Neural cell (in vitro differentiated cells): ENCODE measurements at regions not wholly inside any gene's neighbourhood (a gene's known extent, or its start where the extent isn't known, plus 50 kb on each side); places are given as distances from the start of the nearest gene placed in this dataset.

Experiments
- EP300 ChIP-seq: fragments of 450-650 bp; conservative IDR thresholded peaks from 2 replicates; pipeline ENCODE4 v1.6.1; 2014; ENCODE audit warnings: antibody characterized with exemption, mild to moderate bottlenecking, moderate library complexity; ENCODE audit not compliant: poor library complexity, severe bottlenecking
- EZH2 ChIP-seq: fragments of 200-600, 300-800 bp; shearing (Covaris generic), sonication (generic); IDR thresholded peaks from 2 replicates; pipeline ENCODE4 v1.6.1; 2014; ENCODE audit warnings: antibody characterized with exemption, low read length, borderline replicate concordance, mild to moderate bottlenecking; ENCODE audit not compliant: insufficient read depth, poor library complexity, severe bottlenecking
- POLR2AphosphoS5 ChIP-seq: IDR thresholded peaks from 2 replicates; pipeline ENCODE4 v1.6.1; 2012
- RAD21 ChIP-seq: fragments of 450-650 bp; conservative IDR thresholded peaks from 2 replicates; pipeline ENCODE4 v1.6.1; 2014; ENCODE audit warnings: antibody characterized with exemption, mild to moderate bottlenecking, moderate library complexity
- SMC3 ChIP-seq: fragments of 450-650 bp; conservative IDR thresholded peaks from 2 replicates; pipeline ENCODE4 v1.6.1; 2014; ENCODE audit warnings: antibody characterized with exemption, mild to moderate bottlenecking, moderate library complexity; ENCODE audit not compliant: poor library complexity
- TAF1 ChIP-seq: IDR thresholded peaks from 2 replicates; pipeline ENCODE4 v1.6.1; 2012; ENCODE audit warnings: low read depth
- TF ChIP-seq, protein P1 (sequence below): fragments of 450-650 bp; IDR thresholded peaks from 2 replicates; pipeline ENCODE4 v1.5.1; 2014; ENCODE audit warnings: antibody characterized with exemption, mild to moderate bottlenecking, moderate library complexity; ENCODE audit not compliant: poor library complexity, severe bottlenecking
- TF ChIP-seq, protein P2 (sequence below): IDR thresholded peaks from 2 replicates; pipeline ENCODE4 v1.6.1; 2012; ENCODE audit warnings: borderline replicate concordance

DNA sequence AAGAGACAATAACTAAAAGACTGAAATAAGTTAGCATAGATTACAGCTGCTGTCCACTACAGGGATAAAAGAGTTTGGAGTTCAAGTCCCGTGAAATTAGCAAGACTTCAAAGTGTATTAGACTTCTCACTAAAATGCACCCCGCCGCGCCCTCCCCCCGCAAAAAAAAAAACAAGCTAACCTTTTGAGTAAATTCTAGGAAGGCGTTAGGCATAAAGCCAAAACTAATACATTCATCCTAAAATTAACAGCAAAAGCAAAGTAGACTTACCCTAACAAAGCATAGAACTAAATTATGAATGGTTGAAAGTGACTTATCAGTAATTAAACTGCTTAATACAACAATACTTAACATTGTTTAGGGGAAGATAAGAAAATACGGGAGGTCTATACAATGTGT, 581.0 kb upstream of the CHORDC1 start:
- TF ChIP-seq, protein P1, sequence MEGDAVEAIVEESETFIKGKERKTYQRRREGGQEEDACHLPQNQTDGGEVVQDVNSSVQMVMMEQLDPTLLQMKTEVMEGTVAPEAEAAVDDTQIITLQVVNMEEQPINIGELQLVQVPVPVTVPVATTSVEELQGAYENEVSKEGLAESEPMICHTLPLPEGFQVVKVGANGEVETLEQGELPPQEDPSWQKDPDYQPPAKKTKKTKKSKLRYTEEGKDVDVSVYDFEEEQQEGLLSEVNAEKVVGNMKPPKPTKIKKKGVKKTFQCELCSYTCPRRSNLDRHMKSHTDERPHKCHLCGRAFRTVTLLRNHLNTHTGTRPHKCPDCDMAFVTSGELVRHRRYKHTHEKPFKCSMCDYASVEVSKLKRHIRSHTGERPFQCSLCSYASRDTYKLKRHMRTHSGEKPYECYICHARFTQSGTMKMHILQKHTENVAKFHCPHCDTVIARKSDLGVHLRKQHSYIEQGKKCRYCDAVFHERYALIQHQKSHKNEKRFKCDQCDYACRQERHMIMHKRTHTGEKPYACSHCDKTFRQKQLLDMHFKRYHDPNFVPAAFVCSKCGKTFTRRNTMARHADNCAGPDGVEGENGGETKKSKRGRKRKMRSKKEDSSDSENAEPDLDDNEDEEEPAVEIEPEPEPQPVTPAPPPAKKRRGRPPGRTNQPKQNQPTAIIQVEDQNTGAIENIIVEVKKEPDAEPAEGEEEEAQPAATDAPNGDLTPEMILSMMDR = no peak
- TF ChIP-seq, protein P2, sequence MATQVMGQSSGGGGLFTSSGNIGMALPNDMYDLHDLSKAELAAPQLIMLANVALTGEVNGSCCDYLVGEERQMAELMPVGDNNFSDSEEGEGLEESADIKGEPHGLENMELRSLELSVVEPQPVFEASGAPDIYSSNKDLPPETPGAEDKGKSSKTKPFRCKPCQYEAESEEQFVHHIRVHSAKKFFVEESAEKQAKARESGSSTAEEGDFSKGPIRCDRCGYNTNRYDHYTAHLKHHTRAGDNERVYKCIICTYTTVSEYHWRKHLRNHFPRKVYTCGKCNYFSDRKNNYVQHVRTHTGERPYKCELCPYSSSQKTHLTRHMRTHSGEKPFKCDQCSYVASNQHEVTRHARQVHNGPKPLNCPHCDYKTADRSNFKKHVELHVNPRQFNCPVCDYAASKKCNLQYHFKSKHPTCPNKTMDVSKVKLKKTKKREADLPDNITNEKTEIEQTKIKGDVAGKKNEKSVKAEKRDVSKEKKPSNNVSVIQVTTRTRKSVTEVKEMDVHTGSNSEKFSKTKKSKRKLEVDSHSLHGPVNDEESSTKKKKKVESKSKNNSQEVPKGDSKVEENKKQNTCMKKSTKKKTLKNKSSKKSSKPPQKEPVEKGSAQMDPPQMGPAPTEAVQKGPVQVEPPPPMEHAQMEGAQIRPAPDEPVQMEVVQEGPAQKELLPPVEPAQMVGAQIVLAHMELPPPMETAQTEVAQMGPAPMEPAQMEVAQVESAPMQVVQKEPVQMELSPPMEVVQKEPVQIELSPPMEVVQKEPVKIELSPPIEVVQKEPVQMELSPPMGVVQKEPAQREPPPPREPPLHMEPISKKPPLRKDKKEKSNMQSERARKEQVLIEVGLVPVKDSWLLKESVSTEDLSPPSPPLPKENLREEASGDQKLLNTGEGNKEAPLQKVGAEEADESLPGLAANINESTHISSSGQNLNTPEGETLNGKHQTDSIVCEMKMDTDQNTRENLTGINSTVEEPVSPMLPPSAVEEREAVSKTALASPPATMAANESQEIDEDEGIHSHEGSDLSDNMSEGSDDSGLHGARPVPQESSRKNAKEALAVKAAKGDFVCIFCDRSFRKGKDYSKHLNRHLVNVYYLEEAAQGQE = no peak
- TF ChIP-seq SMC3 = no peak
- TF ChIP-seq POLR2AphosphoS5 = no peak
- TF ChIP-seq RAD21 = no peak
- TF ChIP-seq EZH2 = no peak
- no peak for TF ChIP-seq EP300
- no peak for TF ChIP-seq TAF1
